HG03108 (cell line): ENCODE measurements at regions not wholly inside any gene's neighbourhood (a gene's known extent, or its start where the extent isn't known, plus 50 kb on each side); places are given as distances from the start of the nearest gene placed in this dataset.
"Not testable (repeated sequence)": the region's sequence is repeated elsewhere in the genome, so short reads cannot be mapped to it uniquely, and the experiment has no call there.

Source experiments
- ATAC-seq: cut with Tn5 transposase; IDR thresholded peaks from one replicate; pipeline ENCODE4 v1.9.1; 2021; ENCODE audit warnings: moderate library complexity; ENCODE audit not compliant: unreplicated experiment

DNA sequence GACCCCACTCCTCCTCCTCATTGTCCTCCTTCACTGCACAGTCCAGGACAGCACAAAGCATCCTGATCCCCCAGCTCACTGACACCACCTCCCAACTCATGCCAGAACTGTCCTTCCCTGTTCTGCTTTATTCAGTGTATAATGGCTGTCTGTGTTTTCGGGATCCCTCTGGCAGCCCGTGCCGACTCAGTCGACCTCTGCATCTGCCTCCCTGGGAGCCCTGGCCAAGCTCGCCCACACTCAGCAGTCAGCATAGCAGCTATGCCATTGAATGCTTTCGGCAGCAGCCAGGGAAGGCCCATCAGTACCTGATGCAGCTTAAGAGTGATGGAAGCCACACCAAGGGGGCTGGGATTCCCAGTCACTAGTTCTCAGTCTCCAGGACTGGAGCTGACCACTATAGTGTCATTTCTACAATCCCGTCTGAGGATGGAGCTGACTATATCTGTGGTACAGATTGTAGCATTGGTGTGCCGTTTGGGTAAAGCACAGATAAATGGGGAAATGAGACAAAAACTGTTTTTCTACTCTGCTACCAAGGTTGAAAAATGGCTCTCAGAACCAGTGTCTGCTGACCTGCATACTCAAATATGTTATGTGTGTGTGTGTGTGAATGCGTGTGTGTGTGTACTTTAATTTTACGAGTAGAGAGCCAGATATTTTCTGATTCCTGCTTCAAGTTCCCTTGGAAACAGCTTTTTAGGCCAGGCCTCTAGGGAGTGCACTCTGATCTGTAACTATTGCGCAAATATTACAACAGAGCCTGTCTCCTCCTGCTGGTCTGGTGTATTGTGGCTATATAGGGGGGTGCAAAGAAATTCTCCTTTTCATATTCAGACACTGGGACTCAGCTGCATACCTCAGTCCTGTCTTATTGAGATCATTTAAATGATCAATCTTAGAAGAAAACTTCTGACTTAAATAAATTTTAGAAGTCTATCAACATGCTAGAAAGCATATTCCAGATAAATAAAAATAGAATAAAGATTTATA is 78.8 kb upstream of the TOP3B start:
- no peak for ATAC-seq

- no peak for ATAC-seq
Measured at GRCh38 chr22:22060200-22061084, 77.9 kb upstream of the TOP3B start.

GRCh38 chr22:22059291-22060002 is 76.9 kb upstream of the TOP3B start:
- no peak for ATAC-seq

DNA sequence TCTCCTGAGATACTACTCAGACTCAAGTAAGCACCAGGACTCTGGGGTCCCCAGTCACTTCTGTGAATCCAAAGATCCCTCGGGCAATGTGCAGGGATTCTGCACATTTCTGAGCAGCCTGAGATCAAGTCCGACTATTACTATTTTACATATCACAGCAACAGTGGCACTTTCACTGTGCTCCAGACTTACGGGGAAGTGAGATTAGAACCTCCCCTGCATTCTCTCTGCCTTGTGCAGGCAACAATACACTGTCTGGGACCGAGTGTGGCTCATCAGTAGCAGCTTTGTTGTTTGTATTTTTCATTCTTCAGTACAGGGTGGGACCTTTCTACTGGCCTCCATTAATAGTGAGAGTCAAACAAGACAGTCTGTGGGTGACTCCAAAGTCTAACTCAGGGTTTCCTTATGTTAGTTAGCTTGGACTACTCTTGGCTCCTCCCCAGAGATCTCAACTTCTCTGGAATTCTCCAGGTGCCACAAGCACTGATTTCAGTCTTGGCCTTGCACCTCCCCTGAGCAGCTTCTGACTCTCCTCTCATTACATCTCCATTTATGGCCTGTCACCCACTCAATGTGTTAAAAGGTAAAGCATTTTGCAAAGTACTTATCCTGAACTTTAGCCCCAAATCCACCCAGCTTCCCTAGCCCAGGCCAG is 76.2 kb upstream of the TOP3B start:
- no peak for ATAC-seq

GRCh38 chr22:22057617-22058378 is 75.2 kb upstream of the TOP3B start:
- no peak for ATAC-seq

GRCh38 chr22:22056809-22057594 is 74.4 kb upstream of the TOP3B start:
- ATAC-seq: not testable (repeated sequence)

DNA sequence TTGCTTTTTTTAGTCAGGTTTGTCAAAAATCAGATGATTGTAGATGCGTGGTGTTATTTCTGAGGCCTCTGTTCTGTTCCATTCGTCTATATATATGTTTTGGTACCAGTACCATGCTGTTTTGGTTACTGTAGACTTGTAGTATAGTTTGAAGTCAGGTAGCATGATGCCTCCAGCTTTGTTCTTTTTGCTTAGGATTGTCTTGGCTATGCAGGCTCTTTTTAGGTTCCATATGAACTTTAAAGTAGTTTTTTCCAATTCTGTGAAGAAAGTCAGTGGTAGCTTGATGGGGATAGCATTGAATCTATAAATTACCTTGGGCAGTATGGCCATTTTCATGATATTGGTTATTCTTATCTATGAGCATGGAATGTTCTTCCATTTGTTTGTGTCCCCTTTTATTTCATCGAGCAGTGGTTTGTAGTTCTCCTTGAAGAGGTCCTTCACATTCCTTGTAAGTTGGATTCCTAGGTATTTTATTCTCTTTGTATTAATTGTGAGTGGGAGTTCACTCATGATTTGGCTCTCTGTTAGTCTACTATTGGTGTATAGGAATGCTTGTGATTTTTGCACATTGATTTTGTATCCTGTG is 70.1 kb upstream of the TOP3B start:
- not testable (repeated sequence) for ATAC-seq

DNA sequence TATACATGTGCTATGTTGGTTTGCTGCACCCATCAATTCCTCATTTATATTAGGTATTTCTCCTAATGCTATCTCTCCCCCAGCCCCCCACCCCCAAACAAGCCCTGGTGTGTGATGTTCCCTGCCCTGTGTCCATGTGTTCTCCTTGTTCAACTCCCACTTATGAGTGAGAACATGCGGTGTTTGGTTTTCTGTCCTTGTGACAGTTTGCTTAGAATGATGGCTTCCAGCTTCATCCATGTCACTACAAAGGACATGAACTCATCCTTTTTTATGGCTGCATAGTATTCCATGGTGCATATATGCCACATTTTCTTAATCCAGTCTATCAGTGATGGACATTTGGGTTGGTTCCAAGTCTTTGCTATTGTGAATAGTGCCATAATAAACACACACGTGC is 68.4 kb upstream of the TOP3B start:
- not testable (repeated sequence) for ATAC-seq

DNA sequence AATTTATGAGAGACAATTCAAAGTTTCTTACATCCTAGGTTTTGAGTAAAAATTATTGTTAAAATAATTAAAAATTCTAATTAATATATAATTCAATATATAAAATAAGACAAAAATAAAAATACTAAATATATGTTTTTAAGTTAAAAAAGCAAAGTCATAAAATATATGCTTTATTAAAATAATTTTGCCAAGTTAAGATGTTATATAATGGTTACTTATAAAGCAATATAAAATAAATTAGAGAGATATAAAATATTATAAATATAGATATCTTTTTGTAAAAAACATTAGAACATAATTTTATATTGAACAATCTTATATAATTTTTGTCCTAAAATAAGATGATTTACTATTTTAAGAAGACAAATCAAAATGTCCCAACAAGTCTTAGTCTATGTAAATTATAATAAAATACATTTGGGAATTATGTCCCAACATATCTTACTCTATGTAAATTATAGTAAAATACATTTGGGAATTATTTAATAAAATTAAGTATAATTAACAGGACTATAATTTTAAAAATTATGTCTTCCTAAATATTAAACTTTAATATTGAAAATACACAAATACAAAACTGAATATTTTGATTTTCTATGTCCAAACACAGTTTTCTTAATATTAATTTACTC is 67.7 kb upstream of the TOP3B start:
- no peak for ATAC-seq

- no peak for ATAC-seq
Measured at GRCh38 chr22:22049684-22050083, 67.1 kb upstream of the TOP3B start.

DNA sequence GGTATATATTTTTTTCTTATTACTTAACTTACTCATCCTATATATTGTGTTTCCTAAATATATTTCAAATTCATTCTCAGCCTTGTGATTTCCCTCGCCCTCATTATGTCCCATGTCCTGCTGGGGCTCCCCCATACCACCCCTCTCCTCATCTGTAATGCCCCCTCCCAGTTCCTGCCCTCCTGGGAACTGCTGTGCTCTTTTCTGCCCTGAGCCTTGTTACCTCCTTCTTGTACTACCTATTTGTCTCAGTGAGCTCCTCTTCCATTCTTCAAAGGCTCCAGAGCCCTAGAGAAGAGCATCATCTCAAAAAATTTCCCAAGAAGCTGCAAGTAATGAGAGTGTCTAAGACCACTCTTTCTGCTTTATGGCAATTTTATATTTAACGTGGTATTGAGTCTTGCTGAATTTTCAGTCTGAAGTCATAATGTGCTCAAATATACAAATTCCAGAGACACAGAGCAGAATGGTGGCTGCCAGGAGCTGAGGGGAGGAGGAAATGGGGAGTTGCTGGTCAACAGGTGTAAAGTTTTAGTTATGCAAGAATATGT is 66.5 kb upstream of the TOP3B start:
- no peak for ATAC-seq

DNA sequence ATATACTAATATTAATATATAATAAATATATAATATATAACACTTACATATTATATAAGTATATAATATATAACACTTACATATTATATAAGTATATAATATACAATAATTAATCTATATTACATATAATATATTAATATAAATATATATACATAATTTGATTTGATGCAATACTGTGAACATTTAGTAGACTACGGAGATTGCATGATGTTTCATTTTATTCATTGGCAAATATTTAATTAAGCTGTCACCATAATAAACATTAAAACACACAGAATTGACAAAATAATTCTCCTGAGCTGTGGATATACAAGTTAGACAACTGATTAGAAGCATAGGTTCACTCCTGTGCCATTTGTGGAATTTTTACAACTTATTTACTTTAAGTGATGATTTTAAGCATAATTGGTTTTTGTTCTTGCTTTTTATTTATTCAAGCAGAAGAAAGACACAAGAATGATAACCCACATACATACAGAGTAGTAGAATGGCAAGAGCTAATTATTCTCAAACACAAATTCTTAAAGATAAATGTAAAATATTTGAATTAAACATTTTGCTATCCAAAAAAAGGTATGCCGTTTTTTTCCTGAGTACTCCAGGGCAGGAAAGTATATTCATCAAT is 65.8 kb upstream of the TOP3B start:
- no peak for ATAC-seq

- ATAC-seq: no peak
Measured at GRCh38 chr22:22047776-22048175, 65.2 kb upstream of the TOP3B start.

DNA sequence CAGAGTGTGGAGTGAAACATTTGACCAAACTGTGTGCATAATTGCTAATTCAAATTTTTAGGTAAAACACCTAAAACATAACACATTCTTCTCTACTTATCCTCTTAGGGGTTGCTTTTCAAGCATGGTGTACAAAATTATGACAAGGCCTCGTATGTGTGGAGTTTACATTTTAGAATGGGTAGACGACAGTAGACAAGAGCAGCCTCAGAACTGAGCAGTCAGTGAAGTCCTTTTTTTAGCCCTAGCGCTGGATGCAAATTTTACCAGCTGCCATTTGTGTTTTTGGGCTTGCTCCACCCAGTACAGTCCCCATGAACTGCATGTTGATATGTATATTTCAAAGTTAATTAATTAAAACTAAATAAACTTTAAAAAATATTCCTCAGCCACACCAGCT is 64.7 kb upstream of the TOP3B start:
- no peak for ATAC-seq

DNA sequence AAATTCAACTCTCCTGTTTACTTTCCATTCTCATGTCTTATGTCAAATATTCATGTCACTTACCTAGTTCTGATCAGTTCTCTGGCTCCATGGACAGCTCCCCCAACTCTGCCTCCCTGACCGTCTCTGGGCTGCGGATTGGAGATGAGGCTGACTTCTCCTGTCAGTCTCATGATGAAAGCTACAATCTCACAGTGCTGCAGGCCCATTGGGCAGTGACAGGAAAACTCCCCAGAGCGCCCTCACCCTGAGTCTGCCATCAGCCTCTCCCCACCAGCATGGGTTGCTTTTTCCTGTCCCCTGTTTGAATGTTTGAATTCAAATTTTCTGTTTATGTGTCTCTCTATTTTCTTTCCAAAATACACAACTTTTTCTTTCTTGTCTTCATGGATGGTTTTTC is 63.8 kb upstream of the TOP3B start:
- ATAC-seq: no peak

DNA sequence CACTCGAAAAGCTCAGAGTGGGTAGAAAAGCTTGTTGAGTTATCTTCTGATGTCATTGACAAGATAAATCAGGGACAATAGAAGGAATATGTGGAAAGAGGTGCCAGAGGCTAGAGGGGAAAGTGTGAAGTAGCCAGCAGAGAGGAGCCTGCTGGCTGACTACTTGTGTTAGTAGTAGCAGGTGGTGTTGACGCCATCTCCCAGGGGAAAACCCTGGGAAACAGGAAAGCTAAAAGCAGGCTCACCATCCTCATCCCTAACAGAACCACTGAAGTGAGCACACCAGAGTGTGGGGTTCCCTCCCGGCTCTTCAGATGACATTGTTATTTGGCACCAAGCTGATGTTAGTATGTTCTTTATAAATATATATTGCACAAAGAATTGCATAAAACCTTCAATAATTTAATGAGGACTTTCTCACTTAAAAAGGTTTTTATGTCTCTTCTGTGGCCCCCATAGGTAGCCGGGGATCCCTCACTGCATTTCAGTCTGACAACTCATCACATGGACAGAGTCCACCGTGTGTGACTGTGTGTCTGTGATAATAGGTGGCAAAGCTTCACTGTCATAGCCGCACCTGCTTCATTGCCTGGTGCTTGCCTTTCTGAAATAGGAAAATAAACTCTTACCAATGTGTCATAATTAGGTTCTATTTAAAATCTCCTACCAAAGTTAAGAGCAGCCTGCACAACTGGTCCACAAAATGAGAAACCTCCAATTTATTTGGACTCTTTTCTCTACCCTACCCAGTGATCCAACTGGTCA is 63.2 kb upstream of the TOP3B start:
- no peak for ATAC-seq

DNA sequence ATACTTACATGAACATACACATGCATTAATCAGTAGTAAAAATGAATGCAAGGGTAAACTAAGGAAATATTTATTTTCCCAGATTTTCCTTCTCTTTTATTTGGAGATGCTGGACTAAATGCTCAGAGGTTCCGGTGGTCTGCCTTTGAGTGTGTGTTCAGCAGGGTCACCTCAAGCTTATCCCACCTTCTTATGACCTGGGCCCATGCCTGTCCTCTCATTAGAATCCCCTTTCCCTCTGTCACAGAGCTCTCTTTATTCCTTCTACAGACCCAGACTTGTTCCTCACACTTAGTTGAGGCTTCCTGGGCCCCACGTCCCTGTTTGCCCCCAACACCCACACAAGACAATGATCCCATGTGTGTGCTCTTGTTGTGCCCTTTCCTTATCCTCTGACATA is 61.6 kb upstream of the TOP3B start:
- ATAC-seq: no peak
